SU-DHL-6 (cell line): ENCODE measurements at regions not wholly inside any gene's neighbourhood (a gene's known extent, or its start where the extent isn't known, plus 50 kb on each side); places are given as distances from the start of the nearest gene placed in this dataset.

ENCODE experiments used
- H2AFZ ChIP-seq: fragments of 200-600 bp; sonication (generic); 2 replicates; pipeline ENCODE4 v1.6.1; 2014; ENCODE audit warnings: low read depth, mild to moderate bottlenecking, moderate library complexity, mixed read lengths, antibody characterized with exemption, low read length; ENCODE audit not compliant: severe bottlenecking
- H3F3A ChIP-seq: fragments of 200-600 bp; shearing (Covaris generic); 2 replicates; pipeline ENCODE4 v1.6.0; 2016; ENCODE audit warnings: antibody characterized with exemption, mild to moderate bottlenecking; ENCODE audit not compliant: insufficient read depth
- H3K27ac ChIP-seq: fragments of 200-600 bp; sonication (generic); 2 replicates; pipeline ENCODE4 v1.5.1; 2016; ENCODE audit warnings: low read depth, mild to moderate bottlenecking, low read length, moderate library complexity, mixed read lengths
- H3K27me3 ChIP-seq: fragments of 200-600 bp; sonication (generic), shearing (Covaris generic); 2 replicates; pipeline ENCODE4 v1.6.0; 2014; ENCODE audit warnings: mild to moderate bottlenecking, low read length
- H3K36me3 ChIP-seq: fragments of 200-600 bp; sonication (generic); 2 replicates; pipeline ENCODE4 v1.6.1; 2014; ENCODE audit warnings: mild to moderate bottlenecking, low read length, mixed read lengths
- H3K4me2 ChIP-seq: fragments of 300-600, 200-600 bp; shearing (Covaris generic), sonication (generic); 2 replicates; pipeline ENCODE4 v1.6.0; 2014; ENCODE audit warnings: low read length, low read depth, mild to moderate bottlenecking; ENCODE audit not compliant: poor library complexity, severe bottlenecking
- H3K4me3 ChIP-seq: fragments of 200-600 bp; sonication (generic); 2 replicates; pipeline ENCODE4 v1.5.1; 2014; ENCODE audit warnings: antibody characterized with exemption, low read length, mild to moderate bottlenecking, mixed read lengths; ENCODE audit not compliant: insufficient read depth, poor library complexity, severe bottlenecking
- H3K79me2 ChIP-seq: fragments of 200-600 bp; sonication (generic); 2 replicates; pipeline ENCODE4 v1.6.1; 2014; ENCODE audit warnings: mild to moderate bottlenecking, low read length, moderate library complexity; ENCODE audit not compliant: insufficient read depth
- H3K9ac ChIP-seq: fragments of 200-600 bp; sonication (generic); 2 replicates; pipeline ENCODE4 v1.7.0; 2014; ENCODE audit warnings: mild to moderate bottlenecking, low read length
- H3K9me2 ChIP-seq: fragments of 200-600 bp; sonication (generic); replicated peaks from 2 replicates; pipeline ENCODE4 v1.6.1; 2014; ENCODE audit warnings: low read length; ENCODE audit not compliant: insufficient read depth
- H3K9me3 ChIP-seq: fragments of 200-600 bp; sonication (generic); 2 replicates; pipeline ENCODE4 v1.6.1; 2014; ENCODE audit warnings: low read length, mixed read lengths; ENCODE audit not compliant: insufficient read depth
- H4K20me1 ChIP-seq: fragments of 200-600 bp; sonication (generic); 2 replicates; pipeline ENCODE4 v1.6.1; 2014; ENCODE audit warnings: low read depth, mild to moderate bottlenecking, antibody characterized with exemption, low read length, moderate library complexity, mixed read lengths
- EZH2phosphoT487 ChIP-seq: fragments of 200-600 bp; sonication (generic), shearing (Covaris generic); conservative IDR thresholded peaks from 2 replicates; pipeline ENCODE4 v1.6.1; 2018; ENCODE audit warnings: mild to moderate bottlenecking, antibody characterized with exemption, low read length, moderate library complexity, mixed read lengths
- TF ChIP-seq, protein P1 (sequence below): fragments of 200-600 bp; sonication (generic); IDR thresholded peaks from one replicate; pipeline ENCODE4 v1.5.1; 2017; ENCODE audit warnings: antibody characterized with exemption, mild to moderate bottlenecking, low read length, moderate library complexity; ENCODE audit not compliant: insufficient read depth, poor library complexity, severe bottlenecking

DNA sequence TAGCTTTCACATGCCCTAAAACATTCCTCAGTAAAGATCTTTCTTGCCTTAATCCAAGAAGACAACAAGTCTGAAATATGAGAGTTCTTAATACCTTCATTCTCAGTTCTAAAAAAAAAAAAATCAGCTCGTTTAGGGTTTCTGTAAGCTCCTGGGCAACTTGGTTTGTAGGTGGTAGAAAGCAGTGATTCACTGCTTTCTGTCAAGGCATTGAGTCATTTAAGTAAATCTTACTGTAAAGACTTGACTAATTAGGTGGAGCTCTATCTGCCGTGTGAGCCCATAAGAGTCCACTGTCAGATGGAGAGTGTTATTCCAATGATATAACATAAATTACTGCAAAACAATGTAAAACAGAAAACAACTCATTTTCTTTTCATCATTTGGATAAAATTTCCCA, 56.1 kb upstream of the MAST4 start:
- H3K9me3 ChIP-seq: no peaks in the 10 kb centered on the region
- H3F3A ChIP-seq: no peaks in the 10 kb centered on the region
- no peak overlapping the region for H3K4me2 ChIP-seq
- H2AFZ ChIP-seq: no peak overlapping the region
- no peaks in the 10 kb centered on the region for H3K36me3 ChIP-seq
- no peak overlapping the region for H3K27ac ChIP-seq
- no peak overlapping the region for H3K9ac ChIP-seq
- no peaks in the 10 kb centered on the region for H3K79me2 ChIP-seq
- H4K20me1 ChIP-seq: no peaks in the 10 kb centered on the region
- TF ChIP-seq, protein P1, sequence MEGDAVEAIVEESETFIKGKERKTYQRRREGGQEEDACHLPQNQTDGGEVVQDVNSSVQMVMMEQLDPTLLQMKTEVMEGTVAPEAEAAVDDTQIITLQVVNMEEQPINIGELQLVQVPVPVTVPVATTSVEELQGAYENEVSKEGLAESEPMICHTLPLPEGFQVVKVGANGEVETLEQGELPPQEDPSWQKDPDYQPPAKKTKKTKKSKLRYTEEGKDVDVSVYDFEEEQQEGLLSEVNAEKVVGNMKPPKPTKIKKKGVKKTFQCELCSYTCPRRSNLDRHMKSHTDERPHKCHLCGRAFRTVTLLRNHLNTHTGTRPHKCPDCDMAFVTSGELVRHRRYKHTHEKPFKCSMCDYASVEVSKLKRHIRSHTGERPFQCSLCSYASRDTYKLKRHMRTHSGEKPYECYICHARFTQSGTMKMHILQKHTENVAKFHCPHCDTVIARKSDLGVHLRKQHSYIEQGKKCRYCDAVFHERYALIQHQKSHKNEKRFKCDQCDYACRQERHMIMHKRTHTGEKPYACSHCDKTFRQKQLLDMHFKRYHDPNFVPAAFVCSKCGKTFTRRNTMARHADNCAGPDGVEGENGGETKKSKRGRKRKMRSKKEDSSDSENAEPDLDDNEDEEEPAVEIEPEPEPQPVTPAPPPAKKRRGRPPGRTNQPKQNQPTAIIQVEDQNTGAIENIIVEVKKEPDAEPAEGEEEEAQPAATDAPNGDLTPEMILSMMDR: no peak
- no peak for TF ChIP-seq EZH2phosphoT487
- H3K4me3 ChIP-seq: no peak overlapping the region
- no peaks in the 10 kb centered on the region for H3K27me3 ChIP-seq
- no peaks in the 10 kb centered on the region for H3K9me2 ChIP-seq

DNA sequence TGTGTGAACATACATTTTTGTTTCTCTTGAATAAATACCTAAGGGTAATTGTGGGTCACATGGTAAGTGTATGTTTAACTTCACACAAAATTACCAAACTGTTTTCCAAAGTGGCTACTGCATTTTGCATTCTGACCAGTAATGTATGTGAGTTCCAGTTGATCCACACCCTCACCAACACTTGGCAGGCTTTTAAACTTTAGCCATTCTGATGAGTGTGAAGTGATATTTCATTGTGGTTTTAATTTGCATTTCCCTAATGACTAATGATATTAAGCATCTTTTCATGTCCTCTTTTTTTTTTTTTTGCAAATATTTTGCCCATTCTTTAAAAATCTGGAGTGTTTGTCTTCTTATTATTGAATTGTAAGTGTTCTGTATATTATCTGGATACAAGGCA, 53.5 kb upstream of the MAST4 start:
- H3K79me2 ChIP-seq: no peaks in the 10 kb centered on the region

More for the DNA sequence above, 53.5 kb upstream of the MAST4 start:
- no peak overlapping the region for H3K9ac ChIP-seq
- no peaks in the 10 kb centered on the region for H3K27me3 ChIP-seq
- TF ChIP-seq, protein P1: no peak
- no peak for TF ChIP-seq EZH2phosphoT487
- no peak overlapping the region for H3K4me2 ChIP-seq
- H3K9me3 ChIP-seq: no peaks in the 10 kb centered on the region
- no peak overlapping the region for H3K4me3 ChIP-seq
- H3F3A ChIP-seq: no peaks in the 10 kb centered on the region
- H3K27ac ChIP-seq: no peak overlapping the region
- H3K9me2 ChIP-seq: no peaks in the 10 kb centered on the region
- H4K20me1 ChIP-seq: no peaks in the 10 kb centered on the region
- H2AFZ ChIP-seq: no peak overlapping the region
- H3K36me3 ChIP-seq: peaks cover 10% of the 10 kb centered on the region; the same call in 1 of the 2 replicates
